ENCODE measurements at regions not wholly inside any gene's neighbourhood (a gene's known extent, or its start where the extent isn't known, plus 50 kb on each side); places are given as distances from the start of the nearest gene placed in this dataset.

- TF ChIP-seq CTCF (IDR thresholded peaks at IDR 0.05): no peak
- H3K4me3 ChIP-seq: no peak overlapping the region
- no peaks in the 10 kb centered on the region for H3K27me3 ChIP-seq
- DNase-seq: no peak
- no peaks in the 10 kb centered on the region for H3K4me1 ChIP-seq
- no peak for ATAC-seq
- intact Hi-C loops (cut with DNase I): no loop called here
- no peaks in the 10 kb centered on the region for H3K9me3 ChIP-seq
- H3K36me3 ChIP-seq: no peaks in the 10 kb centered on the region
- H3K27ac ChIP-seq: no peak overlapping the region
Measured at GRCh38 chr2:228723599-228723998, 542.1 kb upstream of the SPHKAP start.

DNA sequence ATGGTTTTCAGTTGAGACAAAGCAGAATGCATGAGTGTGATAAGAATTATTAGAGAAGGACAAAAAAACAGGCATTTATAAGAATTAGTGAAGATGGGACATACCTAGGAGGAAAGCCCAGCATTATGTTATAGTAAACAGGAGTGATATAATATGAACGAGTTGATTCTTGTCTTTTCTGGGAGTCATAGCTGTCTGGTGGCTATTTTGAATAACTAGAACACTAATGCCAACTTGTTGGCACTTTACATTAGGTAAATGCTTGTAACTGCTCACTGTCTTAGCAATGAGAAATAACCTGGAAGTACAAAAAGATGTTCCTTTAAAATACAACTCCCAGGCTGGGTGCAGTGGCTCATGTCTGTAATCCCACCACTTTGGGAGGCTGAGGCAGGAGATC lies 540.8 kb upstream of the SPHKAP start:
- intact Hi-C loops (cut with DNase I): no loop called here
- Histone ChIP-seq H3K27ac (no peak overlapping the region), H3K9me3 (no peaks in the 10 kb centered on the region), H3K36me3 (no peaks in the 10 kb centered on the region), H3K27me3 (no peaks in the 10 kb centered on the region), H3K4me3 (no peak overlapping the region), H3K4me1 (no peaks in the 10 kb centered on the region)
- no peak for TF ChIP-seq CTCF (IDR thresholded peaks at IDR 0.05)
- DNase-seq (no peak), ATAC-seq (no peak)

DNA sequence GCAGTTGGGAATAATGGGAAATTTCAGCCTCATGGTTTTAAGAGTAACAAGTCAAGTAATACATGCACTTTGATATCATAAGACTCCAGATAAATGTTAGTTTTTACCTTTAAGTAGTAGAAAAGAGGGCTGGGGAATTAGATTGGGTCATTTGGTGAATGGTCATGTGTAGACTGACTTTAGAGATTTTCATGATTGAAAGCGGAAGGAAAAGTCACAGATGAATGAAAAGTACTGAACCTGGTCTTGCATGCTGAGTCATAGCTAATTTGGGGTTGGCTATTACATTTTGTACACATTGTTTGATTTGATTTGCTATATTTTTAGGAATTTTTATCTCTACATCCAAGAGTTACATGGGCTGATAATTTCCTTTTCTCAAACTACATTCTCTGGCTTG lies 539.4 kb upstream of the SPHKAP start:
- Histone ChIP-seq H3K4me1 (no peaks in the 10 kb centered on the region), H3K4me3 (no peak overlapping the region), H3K27me3 (no peaks in the 10 kb centered on the region), H3K9me3 (no peaks in the 10 kb centered on the region), H3K27ac (no peak overlapping the region), H3K36me3 (no peaks in the 10 kb centered on the region)
- DNase-seq (no peak), ATAC-seq (no peak)
- intact Hi-C loops (cut with DNase I): no loop called here
- TF ChIP-seq CTCF (IDR thresholded peaks at IDR 0.05): no peak

DNA sequence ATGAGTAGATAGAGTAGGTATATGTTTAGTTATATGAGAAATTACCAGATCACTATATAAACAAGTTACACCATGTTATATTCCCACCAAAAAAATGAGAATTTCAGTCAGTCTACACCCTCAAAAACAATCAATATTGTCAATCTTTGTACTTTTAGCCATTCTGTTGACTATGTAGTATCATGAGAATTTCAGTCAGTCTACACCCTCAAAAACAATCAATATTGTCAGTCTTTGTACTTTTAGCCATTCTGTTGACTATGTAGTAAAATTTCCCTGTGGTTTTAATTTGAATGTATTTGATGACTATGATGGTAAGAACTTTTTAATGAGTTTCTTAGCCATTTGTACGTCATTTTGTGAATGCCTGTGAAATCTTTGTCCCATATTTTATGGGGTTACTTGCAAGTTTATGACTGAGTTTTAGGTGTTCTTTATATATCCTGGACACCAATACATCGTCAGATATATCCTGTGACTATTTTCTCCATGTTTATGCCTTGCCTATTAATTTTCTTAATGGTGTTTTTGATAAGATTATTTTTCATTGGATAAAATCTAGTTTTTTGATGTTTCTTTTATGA lies 528.4 kb upstream of the SPHKAP start:
- Histone ChIP-seq H3K9me3 (no peaks in the 10 kb centered on the region), H3K27me3 (no peaks in the 10 kb centered on the region), H3K27ac (no peak overlapping the region), H3K4me3 (no peak overlapping the region), H3K4me1 (no peaks in the 10 kb centered on the region), H3K36me3 (no peaks in the 10 kb centered on the region)
- intact Hi-C loops (cut with DNase I): no loop called here
- no peak for TF ChIP-seq CTCF (IDR thresholded peaks at IDR 0.05)
- ATAC-seq: no peak
- no peak for DNase-seq

DNA sequence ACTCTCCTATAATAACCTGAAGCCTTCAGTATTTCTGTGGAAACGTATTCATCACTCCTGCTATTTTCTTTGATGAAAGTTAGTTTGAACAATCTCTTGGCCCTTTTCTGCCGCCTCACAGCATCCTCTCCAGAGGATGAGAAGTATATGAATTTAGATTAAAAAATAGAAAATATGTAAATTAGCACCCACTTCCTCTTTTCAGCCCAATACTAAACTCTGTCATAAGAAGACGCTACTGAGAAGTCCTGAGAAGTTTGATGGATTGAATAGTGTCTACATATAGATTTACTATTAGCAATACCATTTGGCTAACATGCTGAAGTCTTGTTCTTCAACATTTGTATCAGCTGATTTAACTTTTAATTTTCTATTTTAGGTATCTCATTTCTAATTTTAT lies 526.4 kb upstream of the SPHKAP start:
- no peaks in the 10 kb centered on the region for H3K36me3 ChIP-seq
- H3K4me3 ChIP-seq: no peak overlapping the region
- TF ChIP-seq CTCF (IDR thresholded peaks at IDR 0.05): no peak
- H3K27me3 ChIP-seq: no peaks in the 10 kb centered on the region
- DNase-seq (no peak), ATAC-seq (no peak)
- no peaks in the 10 kb centered on the region for H3K9me3 ChIP-seq
- intact Hi-C loops (cut with DNase I): no loop called here
- H3K4me1 ChIP-seq: no peaks in the 10 kb centered on the region
- H3K27ac ChIP-seq: no peak overlapping the region

GRCh38 chr2:228705318-228705717 lies 523.8 kb upstream of the SPHKAP start:
- H3K9me3 ChIP-seq: no peaks in the 10 kb centered on the region
- no peak for TF ChIP-seq CTCF (IDR thresholded peaks at IDR 0.05)
- no peaks in the 10 kb centered on the region for H3K36me3 ChIP-seq
- no peaks in the 10 kb centered on the region for H3K27me3 ChIP-seq
- no peak overlapping the region for H3K27ac ChIP-seq
- H3K4me3 ChIP-seq: no peak overlapping the region
- intact Hi-C loops (cut with DNase I): no loop called here
- no peak for DNase-seq
- ATAC-seq: no peak
- H3K4me1 ChIP-seq: no peaks in the 10 kb centered on the region

Data from upper lobe of right lung (tissue), 1 donor.